Calu3 (cell line): ENCODE measurements at regions not wholly inside any gene's neighbourhood (a gene's known extent, or its start where the extent isn't known, plus 50 kb on each side); places are given as distances from the start of the nearest gene placed in this dataset.

Source experiments
- BruUV-seq: library from RNA; stranded (reverse); fragments of 400-500 nt; replicated peaks from 2 replicates; lab custom pipeline; 2021; lab: Mats Ljungman, UMichigan
- CTCF ChIA-PET: fragments of 300-600 bp; sonication (Branson Sonifier 250); formaldehyde crosslinking; loops from one replicate; lab custom pipeline; 2022; ENCODE audit warnings: antibody characterized with exemption; lab: Charles Lee
- DNase-seq: peaks from one replicate; pipeline ENCODE4 v3.0.0; 2022
- H3K27ac Mint-ChIP-seq: one replicate; pipeline ENCODE4 v1.8.0; 2022; ENCODE audit warnings: mixed read lengths; ENCODE audit not compliant: unreplicated experiment
- H3K27me3 Mint-ChIP-seq: one replicate; pipeline ENCODE4 v1.8.0; 2022; ENCODE audit warnings: mixed read lengths; ENCODE audit not compliant: unreplicated experiment
- H3K36me3 Mint-ChIP-seq: one replicate; pipeline ENCODE4 v1.8.0; 2022; ENCODE audit warnings: mild to moderate bottlenecking, moderate library complexity, mixed read lengths; ENCODE audit not compliant: insufficient read depth, unreplicated experiment
- H3K4me1 Mint-ChIP-seq: one replicate; pipeline ENCODE4 v1.8.0; 2022; ENCODE audit warnings: mild to moderate bottlenecking, low read depth, mixed read lengths; ENCODE audit not compliant: unreplicated experiment
- H3K4me3 Mint-ChIP-seq: one replicate; pipeline ENCODE4 v1.8.0; 2022; ENCODE audit warnings: mild to moderate bottlenecking, low read depth, moderate library complexity, mixed read lengths; ENCODE audit not compliant: unreplicated experiment
- H3K9me3 Mint-ChIP-seq: one replicate; pipeline ENCODE4 v1.8.0; 2022; ENCODE audit warnings: low read depth, mixed read lengths; ENCODE audit not compliant: unreplicated experiment
- intact Hi-C: fragments of 100-400 bp; cut with micrococcal nuclease; formaldehyde crosslinking; loops from one replicate; pipeline ENCODE4 v1.10.0; 2022; ENCODE audit not compliant: unreplicated experiment
- TF ChIP-seq, protein P1 (sequence below): fragments of 200-600 bp; IDR thresholded peaks from one replicate; pipeline ENCODE4 v1.8.0; 2022; ENCODE audit warnings: antibody characterized with exemption; ENCODE audit not compliant: unreplicated experiment

DNA sequence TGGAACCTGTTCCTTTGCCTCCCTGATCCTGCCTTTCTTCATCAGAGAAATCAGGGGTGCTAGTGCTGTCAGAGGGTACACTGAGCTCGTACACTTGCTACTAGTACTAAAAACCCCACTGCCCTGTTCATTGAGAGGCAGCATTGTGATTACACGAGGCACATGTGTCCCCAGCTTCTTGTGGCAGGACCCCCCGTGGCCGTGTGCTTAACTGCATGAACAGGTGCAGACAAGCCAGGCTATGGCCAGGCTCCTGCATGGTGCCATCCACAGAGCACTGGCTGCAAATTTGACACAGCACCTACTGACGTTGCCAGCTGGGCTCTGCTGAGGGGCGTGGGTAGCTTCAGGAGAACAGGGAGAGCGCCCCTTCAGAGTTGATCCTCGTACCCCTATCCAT is 248.4 kb downstream of the GLI2 start:
- TF ChIP-seq, protein P1, sequence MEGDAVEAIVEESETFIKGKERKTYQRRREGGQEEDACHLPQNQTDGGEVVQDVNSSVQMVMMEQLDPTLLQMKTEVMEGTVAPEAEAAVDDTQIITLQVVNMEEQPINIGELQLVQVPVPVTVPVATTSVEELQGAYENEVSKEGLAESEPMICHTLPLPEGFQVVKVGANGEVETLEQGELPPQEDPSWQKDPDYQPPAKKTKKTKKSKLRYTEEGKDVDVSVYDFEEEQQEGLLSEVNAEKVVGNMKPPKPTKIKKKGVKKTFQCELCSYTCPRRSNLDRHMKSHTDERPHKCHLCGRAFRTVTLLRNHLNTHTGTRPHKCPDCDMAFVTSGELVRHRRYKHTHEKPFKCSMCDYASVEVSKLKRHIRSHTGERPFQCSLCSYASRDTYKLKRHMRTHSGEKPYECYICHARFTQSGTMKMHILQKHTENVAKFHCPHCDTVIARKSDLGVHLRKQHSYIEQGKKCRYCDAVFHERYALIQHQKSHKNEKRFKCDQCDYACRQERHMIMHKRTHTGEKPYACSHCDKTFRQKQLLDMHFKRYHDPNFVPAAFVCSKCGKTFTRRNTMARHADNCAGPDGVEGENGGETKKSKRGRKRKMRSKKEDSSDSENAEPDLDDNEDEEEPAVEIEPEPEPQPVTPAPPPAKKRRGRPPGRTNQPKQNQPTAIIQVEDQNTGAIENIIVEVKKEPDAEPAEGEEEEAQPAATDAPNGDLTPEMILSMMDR: no peak
- CTCF ChIA-PET: no interaction called here
- Mint-ChIP-seq H3K27ac (no peak overlapping the region), H3K4me1 (no peaks in the 10 kb centered on the region), H3K9me3 (no peaks in the 10 kb centered on the region), H3K27me3 (peaks cover 24% of the 10 kb centered on the region), H3K36me3 (no peaks in the 10 kb centered on the region), H3K4me3 (no peak overlapping the region)
- intact Hi-C loops: no loop called here
- no TSS peak for BruUV-seq
- DNase-seq: no peak

DNA sequence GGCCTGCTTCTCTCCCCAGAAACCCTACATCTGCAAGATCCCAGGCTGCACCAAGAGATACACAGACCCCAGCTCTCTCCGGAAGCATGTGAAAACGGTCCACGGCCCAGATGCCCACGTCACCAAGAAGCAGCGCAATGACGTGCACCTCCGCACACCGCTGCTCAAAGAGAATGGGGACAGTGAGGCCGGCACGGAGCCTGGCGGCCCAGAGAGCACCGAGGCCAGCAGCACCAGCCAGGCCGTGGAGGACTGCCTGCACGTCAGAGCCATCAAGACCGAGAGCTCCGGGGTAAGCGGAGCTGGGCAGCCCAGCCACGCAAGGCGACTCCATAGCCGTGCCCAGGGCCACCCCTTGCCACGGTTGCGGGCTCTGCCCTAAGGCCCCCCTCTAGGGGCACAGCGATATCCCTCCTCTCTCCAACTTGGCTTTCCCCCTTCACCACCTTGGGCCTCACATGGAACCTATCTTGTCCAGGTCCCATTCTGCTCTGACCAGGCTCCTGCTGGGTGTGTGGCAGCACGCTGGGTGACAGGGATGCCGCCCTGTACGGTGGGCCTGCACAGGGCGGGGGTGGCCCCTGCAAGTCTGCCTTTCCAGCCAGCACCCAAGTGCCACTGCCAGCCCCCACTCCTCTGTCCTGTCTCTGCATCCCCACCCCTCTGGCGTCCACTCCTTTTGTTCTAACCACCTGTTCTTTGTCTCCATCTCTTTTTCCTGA is 248.9 kb downstream of the GLI2 start:
- no TSS peak for BruUV-seq
- Mint-ChIP-seq H3K9me3 (no peaks in the 10 kb centered on the region), H3K27me3 (peaks cover 20% of the 10 kb centered on the region), H3K27ac (no peak overlapping the region), H3K4me3 (no peak overlapping the region), H3K36me3 (no peaks in the 10 kb centered on the region), H3K4me1 (no peaks in the 10 kb centered on the region)
- CTCF ChIA-PET: interaction anchor here (0.6 kb wide), 1 partner anchor 933 kb away, joined by 3 read pairs; no protein-coding TSS in a partner anchor
- DNase-seq: no peak
- intact Hi-C loops: no loop called here
- TF ChIP-seq, protein P1: no peak

DNA sequence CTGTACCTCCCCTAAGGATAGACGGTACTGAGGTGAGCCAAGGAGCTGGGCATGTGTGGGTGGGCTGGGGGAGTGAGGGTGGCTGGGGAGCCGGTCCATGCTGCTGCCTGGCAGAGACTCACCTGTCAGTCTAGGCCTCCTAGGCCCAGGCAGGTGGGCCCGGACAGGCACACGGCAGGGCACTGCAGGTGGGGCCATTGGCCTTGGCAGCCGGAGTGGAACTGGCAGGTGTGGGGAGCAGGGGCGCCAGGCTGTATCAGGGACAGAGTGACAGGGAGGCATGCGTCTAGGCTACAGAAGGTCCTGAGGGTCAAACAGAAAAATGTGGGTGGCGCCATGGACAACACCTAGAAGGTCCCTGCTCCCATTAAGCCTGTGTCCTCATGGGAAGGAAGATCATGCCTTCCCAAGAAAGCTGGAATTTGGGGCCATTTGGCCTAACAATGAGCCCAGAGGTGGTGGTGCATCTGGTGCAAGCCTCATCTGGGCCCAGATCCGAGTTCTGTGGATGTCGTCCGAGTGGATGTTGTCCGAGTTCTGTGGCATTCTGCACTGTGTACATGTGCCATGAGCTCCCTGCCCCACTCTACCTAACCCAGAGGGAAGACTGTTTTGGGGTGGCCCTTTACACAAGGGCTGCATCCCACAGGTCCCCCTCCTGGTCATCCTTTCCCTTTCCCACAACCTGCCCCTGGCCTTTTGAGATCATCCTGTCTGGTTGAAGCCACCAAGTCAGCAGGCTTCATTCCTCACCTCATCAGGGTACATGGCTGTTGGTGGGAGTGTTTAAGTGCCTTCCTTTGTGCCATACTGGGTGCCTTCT is 249.7 kb downstream of the GLI2 start:
- H3K36me3 Mint-ChIP-seq: no peaks in the 10 kb centered on the region
- TF ChIP-seq, protein P1: no peak
- H3K9me3 Mint-ChIP-seq: no peaks in the 10 kb centered on the region
- peaks cover 14% of the 10 kb centered on the region for H3K27me3 Mint-ChIP-seq
- intact Hi-C loops: no loop called here
- H3K4me3 Mint-ChIP-seq: no peak overlapping the region
- no peak overlapping the region for H3K27ac Mint-ChIP-seq
- BruUV-seq: no TSS peak
- no peaks in the 10 kb centered on the region for H3K4me1 Mint-ChIP-seq
- CTCF ChIA-PET: interaction anchor here (0.6 to 0.7 kb wide), 2 partner anchors 33 to 934 kb away, joined by 3 read pairs; no protein-coding TSS in a partner anchor
- DNase-seq: no peak

DNA sequence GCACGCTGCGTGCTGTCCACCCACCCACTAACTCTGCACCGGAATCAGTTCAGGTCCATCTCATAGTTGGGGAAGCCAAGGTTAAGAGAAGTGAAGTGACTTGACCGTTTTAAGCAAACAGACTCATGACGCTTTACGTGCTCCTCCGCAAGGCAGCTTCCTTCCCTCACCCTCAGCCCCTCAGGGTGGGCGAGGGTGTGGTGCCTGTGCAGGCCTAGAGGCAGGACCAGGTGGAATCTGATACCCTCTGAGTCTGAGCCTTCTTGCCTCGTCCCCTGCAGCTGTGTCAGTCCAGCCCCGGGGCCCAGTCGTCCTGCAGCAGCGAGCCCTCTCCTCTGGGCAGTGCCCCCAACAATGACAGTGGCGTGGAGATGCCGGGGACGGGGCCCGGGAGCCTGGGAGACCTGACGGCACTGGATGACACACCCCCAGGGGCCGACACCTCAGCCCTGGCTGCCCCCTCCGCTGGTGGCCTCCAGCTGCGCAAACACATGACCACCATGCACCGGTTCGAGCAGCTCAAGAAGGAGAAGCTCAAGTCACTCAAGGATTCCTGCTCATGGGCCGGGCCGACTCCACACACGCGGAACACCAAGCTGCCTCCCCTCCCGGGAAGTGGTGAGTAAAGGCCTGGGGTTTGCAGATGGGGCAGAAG is 250.5 kb downstream of the GLI2 start:
- no peak for DNase-seq
- Mint-ChIP-seq H3K27me3 (peaks cover 13% of the 10 kb centered on the region), H3K4me1 (no peaks in the 10 kb centered on the region), H3K4me3 (no peak overlapping the region), H3K9me3 (no peaks in the 10 kb centered on the region), H3K27ac (no peak overlapping the region), H3K36me3 (no peaks in the 10 kb centered on the region)
- TF ChIP-seq, protein P1: no peak
- intact Hi-C loops: no loop called here
- no TSS peak for BruUV-seq
- CTCF ChIA-PET: interaction anchor here (0.7 kb wide), 1 partner anchor 32 kb away, joined by 3 read pairs; no protein-coding TSS in a partner anchor
